ENCODE measurements at regions not wholly inside any gene's neighbourhood (a gene's known extent, or its start where the extent isn't known, plus 50 kb on each side); places are given as distances from the start of the nearest gene placed in this dataset.

GRCh38 chr11:19597206-19597605 lies 115.4 kb upstream of the NAV2 start:
- no peak for DNase-seq
- Histone ChIP-seq H3K27me3 (ENCODE audit: control insufficient read depth, insufficient read depth, low read length) (peaks cover 6% of the 10 kb centered on the region), H3K4me1 (ENCODE audit: control insufficient read depth, insufficient read depth, low read length) (no peaks in the 10 kb centered on the region), H3K9me3 (ENCODE audit: control insufficient read depth, low read depth, low read length) (no peaks in the 10 kb centered on the region), H3K27ac (ENCODE audit: low read length) (no peak overlapping the region), H3K4me3 (ENCODE audit: low read length) (no peak overlapping the region), H3K36me3 (ENCODE audit: control insufficient read depth, insufficient read depth, low read length) (no peaks in the 10 kb centered on the region)
- WGBS (ENCODE audit: insufficient coverage, low lambda C conversion rate) = no CpG with 5 or more reads among the region's 1 CpG

DNA sequence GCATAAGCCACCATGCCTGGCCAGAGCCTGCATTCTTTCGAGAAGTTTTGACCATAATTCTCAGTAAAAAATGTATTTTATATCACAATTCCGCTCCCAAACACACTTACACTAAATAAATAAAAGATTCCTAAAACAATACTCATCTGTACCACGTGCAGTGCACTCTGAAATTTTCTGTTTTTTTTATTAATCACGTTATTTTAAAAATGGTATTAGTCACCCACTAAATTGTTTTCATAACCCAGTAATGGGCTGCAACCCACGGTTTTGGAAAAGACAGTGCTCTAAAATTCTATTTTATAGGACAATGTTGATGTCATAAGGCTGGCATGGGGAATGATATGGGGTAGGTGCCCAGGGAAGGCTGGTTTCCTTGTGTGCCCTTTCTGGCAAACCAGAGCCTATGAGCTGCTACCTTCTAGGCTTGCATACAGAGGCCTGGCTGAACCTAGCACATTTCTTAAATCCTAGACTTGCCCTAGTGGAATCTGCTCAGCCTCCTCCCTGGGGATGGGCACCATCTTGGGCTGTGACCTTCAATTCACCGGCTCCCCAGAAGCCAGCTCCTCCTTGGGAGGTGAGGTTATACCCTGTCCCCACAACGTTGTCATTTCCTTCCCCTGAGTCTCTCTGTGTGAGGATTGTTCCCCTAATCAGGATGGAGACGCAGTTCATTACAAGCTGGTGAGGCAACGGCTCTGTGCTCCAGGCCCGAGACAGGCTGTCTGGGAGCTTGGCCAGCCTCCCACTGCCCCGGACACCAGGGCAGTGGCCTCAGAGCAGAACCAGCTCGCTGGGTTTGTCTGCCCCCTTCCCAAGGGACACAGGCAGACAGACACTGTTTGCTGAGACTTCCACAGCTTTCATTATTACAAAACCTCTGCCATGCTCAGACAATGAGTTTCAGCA lies 116.5 kb upstream of the NAV2 start:
- Histone ChIP-seq H3K27ac (ENCODE audit: low read length) (no peak overlapping the region), H3K36me3 (ENCODE audit: control insufficient read depth, insufficient read depth, low read length) (no peaks in the 10 kb centered on the region), H3K9me3 (ENCODE audit: control insufficient read depth, low read depth, low read length) (no peaks in the 10 kb centered on the region), H3K4me1 (ENCODE audit: control insufficient read depth, insufficient read depth, low read length) (no peaks in the 10 kb centered on the region), H3K27me3 (ENCODE audit: control insufficient read depth, insufficient read depth, low read length) (peaks cover 4% of the 10 kb centered on the region), H3K4me3 (ENCODE audit: low read length) (no peak overlapping the region)
- DNase-seq = no peak
- WGBS (ENCODE audit: insufficient coverage, low lambda C conversion rate) = 72% methylated on average over 3 of the region's 12 CpGs

- Histone ChIP-seq H3K9me3 (ENCODE audit: control insufficient read depth, low read depth, low read length) (no peaks in the 10 kb centered on the region), H3K27ac (ENCODE audit: low read length) (no peak overlapping the region), H3K36me3 (ENCODE audit: control insufficient read depth, insufficient read depth, low read length) (no peaks in the 10 kb centered on the region), H3K27me3 (ENCODE audit: control insufficient read depth, insufficient read depth, low read length) (peaks cover 4% of the 10 kb centered on the region), H3K4me3 (ENCODE audit: low read length) (no peak overlapping the region), H3K4me1 (ENCODE audit: control insufficient read depth, insufficient read depth, low read length) (no peaks in the 10 kb centered on the region)
- no peak for DNase-seq
- WGBS (ENCODE audit: insufficient coverage, low lambda C conversion rate) = no CpG with 5 or more reads among the region's 2 CpGs
Measured at GRCh38 chr11:19595499-19595839, 117.2 kb upstream of the NAV2 start.

DNA sequence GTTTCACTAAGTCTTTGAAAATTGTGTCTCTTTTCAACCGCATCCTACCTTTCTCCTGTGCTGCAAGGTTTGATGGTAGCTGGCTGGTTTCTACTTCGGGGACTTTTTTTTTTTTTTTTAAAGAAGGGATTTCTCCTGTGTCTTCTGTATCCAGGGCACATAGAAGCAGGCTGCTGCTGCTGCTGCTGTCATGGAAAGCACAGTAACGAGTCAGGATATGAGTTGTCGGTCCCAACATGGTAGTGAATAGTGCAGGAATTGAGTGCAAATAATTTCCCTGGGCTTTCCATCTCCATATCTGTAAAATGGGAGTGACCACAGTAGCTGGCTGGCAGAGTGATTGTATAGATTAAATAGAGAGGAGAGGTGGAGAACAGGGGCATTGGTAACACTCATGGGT lies 118.3 kb upstream of the NAV2 start:
- Histone ChIP-seq H3K4me1 (ENCODE audit: control insufficient read depth, insufficient read depth, low read length) (no peaks in the 10 kb centered on the region), H3K36me3 (ENCODE audit: control insufficient read depth, insufficient read depth, low read length) (no peaks in the 10 kb centered on the region), H3K4me3 (ENCODE audit: low read length) (no peak overlapping the region), H3K27me3 (ENCODE audit: control insufficient read depth, insufficient read depth, low read length) (peaks cover 3% of the 10 kb centered on the region), H3K27ac (ENCODE audit: low read length) (no peak overlapping the region), H3K9me3 (ENCODE audit: control insufficient read depth, low read depth, low read length) (no peaks in the 10 kb centered on the region)
- WGBS (ENCODE audit: insufficient coverage, low lambda C conversion rate) = no CpG with 5 or more reads among the region's 4 CpGs
- no peak for DNase-seq

DNA sequence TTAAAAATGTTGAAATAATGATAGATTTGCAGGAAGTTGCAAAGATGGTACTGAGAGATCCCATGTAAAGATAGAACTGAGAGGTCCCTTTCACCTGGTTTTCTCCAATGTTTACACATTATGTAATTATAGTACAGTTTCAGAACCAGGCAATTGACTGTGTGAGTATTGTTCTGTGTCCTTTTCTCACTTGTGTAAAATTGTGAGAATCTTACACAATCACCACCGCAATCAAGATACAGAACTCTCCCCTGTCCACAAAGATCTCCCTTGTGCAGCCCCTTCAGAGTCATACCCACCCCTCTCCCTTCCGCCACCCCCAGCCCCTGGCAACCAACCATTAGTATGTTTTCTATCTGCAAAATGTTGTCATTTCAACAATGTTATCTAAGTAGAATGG lies 119.8 kb upstream of the NAV2 start:
- Histone ChIP-seq H3K4me1 (ENCODE audit: control insufficient read depth, insufficient read depth, low read length) (no peaks in the 10 kb centered on the region), H3K27me3 (ENCODE audit: control insufficient read depth, insufficient read depth, low read length) (peaks cover 3% of the 10 kb centered on the region), H3K36me3 (ENCODE audit: control insufficient read depth, insufficient read depth, low read length) (no peaks in the 10 kb centered on the region), H3K27ac (ENCODE audit: low read length) (no peak overlapping the region), H3K4me3 (ENCODE audit: low read length) (no peak overlapping the region), H3K9me3 (ENCODE audit: control insufficient read depth, low read depth, low read length) (no peaks in the 10 kb centered on the region)
- no peak for DNase-seq
- 20% methylated on average over 1 of the region's 2 CpGs for WGBS (ENCODE audit: insufficient coverage, low lambda C conversion rate)

- no peak for DNase-seq
- peaks cover 3% of the 10 kb centered on the region for H3K27me3 ChIP-seq (ENCODE audit: control insufficient read depth, insufficient read depth, low read length)
- H3K9me3 ChIP-seq (ENCODE audit: control insufficient read depth, low read depth, low read length) = no peaks in the 10 kb centered on the region
- WGBS (ENCODE audit: insufficient coverage, low lambda C conversion rate) = 60% methylated on average over 1 of the region's 10 CpGs
- H3K36me3 ChIP-seq (ENCODE audit: control insufficient read depth, insufficient read depth, low read length) = no peaks in the 10 kb centered on the region
- no peaks in the 10 kb centered on the region for H3K4me1 ChIP-seq (ENCODE audit: control insufficient read depth, insufficient read depth, low read length)
- H3K27ac ChIP-seq (ENCODE audit: low read length) = no peak overlapping the region
- no peak overlapping the region for H3K4me3 ChIP-seq (ENCODE audit: low read length)
Measured at GRCh38 chr11:19589567-19590260, 122.9 kb upstream of the NAV2 start.

DNA sequence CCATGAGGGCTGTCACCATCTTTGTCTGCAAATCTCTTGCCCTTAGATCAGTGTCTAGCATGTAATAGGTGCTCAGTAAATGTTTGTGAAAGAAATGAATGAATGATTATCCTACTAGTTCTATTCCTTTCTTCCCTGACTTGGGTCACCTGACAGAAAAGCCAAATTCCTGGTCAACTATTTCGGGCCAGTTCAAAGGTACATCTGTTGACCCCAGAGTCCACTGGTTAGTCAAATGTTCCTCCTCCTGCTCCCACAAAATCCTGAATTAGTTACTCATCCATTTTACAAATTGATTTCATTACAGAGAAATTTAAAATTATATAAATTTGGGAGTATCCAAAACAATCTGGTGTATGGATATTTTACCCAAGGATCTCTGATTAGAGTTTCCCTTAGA lies 124.7 kb upstream of the NAV2 start:
- H3K36me3 ChIP-seq (ENCODE audit: control insufficient read depth, insufficient read depth, low read length) = no peaks in the 10 kb centered on the region

GRCh38 chr11:19580646-19581045 lies 132.0 kb upstream of the NAV2 start:
- no peaks in the 10 kb centered on the region for H3K27me3 ChIP-seq (ENCODE audit: control insufficient read depth, insufficient read depth, low read length)
- no peak for DNase-seq
- WGBS (ENCODE audit: insufficient coverage, low lambda C conversion rate) = no CpG with 5 or more reads among the region's 1 CpG
- H3K27ac ChIP-seq (ENCODE audit: low read length) = no peak overlapping the region
- H3K4me3 ChIP-seq (ENCODE audit: low read length) = no peak overlapping the region
- peaks cover 4% of the 10 kb centered on the region for H3K4me1 ChIP-seq (ENCODE audit: control insufficient read depth, insufficient read depth, low read length)
- H3K9me3 ChIP-seq (ENCODE audit: control insufficient read depth, low read depth, low read length) = no peaks in the 10 kb centered on the region
- no peaks in the 10 kb centered on the region for H3K36me3 ChIP-seq (ENCODE audit: control insufficient read depth, insufficient read depth, low read length)

More for the DNA sequence above, 124.7 kb upstream of the NAV2 start:
- DNase-seq = no peak
- Histone ChIP-seq H3K9me3 (ENCODE audit: control insufficient read depth, low read depth, low read length) (no peaks in the 10 kb centered on the region), H3K4me3 (ENCODE audit: low read length) (no peak overlapping the region), H3K27ac (ENCODE audit: low read length) (no peak overlapping the region), H3K4me1 (ENCODE audit: control insufficient read depth, insufficient read depth, low read length) (no peaks in the 10 kb centered on the region), H3K27me3 (ENCODE audit: control insufficient read depth, insufficient read depth, low read length) (peaks cover 3% of the 10 kb centered on the region)
- no CpG with 5 or more reads among the region's 1 CpG for WGBS (ENCODE audit: insufficient coverage, low lambda C conversion rate)

GRCh38 chr11:19579957-19580356 lies 132.7 kb upstream of the NAV2 start:
- H3K27me3 ChIP-seq (ENCODE audit: control insufficient read depth, insufficient read depth, low read length) = no peaks in the 10 kb centered on the region
- H3K4me3 ChIP-seq (ENCODE audit: low read length) = no peak overlapping the region
- no peak for DNase-seq
- H3K27ac ChIP-seq (ENCODE audit: low read length) = no peak overlapping the region
- H3K9me3 ChIP-seq (ENCODE audit: control insufficient read depth, low read depth, low read length) = no peaks in the 10 kb centered on the region
- H3K36me3 ChIP-seq (ENCODE audit: control insufficient read depth, insufficient read depth, low read length) = no peaks in the 10 kb centered on the region
- peaks cover 4% of the 10 kb centered on the region for H3K4me1 ChIP-seq (ENCODE audit: control insufficient read depth, insufficient read depth, low read length)
- WGBS (ENCODE audit: insufficient coverage, low lambda C conversion rate) = 100% methylated on average over 1 of the region's 5 CpGs

GRCh38 chr11:19578871-19579270 lies 133.8 kb upstream of the NAV2 start:
- H3K36me3 ChIP-seq (ENCODE audit: control insufficient read depth, insufficient read depth, low read length) = no peaks in the 10 kb centered on the region
- peak overlapping the region; percentile 79 for H3K27ac ChIP-seq (ENCODE audit: low read length)
- whole genome bisulfite sequencing (ENCODE audit: insufficient coverage, low lambda C conversion rate) = no CpG with 5 or more reads among the region's 2 CpGs
- peaks cover 4% of the 10 kb centered on the region for H3K4me1 ChIP-seq (ENCODE audit: control insufficient read depth, insufficient read depth, low read length)
- DNase-seq = no peak
- H3K4me3 ChIP-seq (ENCODE audit: low read length) = no peak overlapping the region
- H3K27me3 ChIP-seq (ENCODE audit: control insufficient read depth, insufficient read depth, low read length) = no peaks in the 10 kb centered on the region
- H3K9me3 ChIP-seq (ENCODE audit: control insufficient read depth, low read depth, low read length) = no peaks in the 10 kb centered on the region

All from large intestine (tissue), 3 donors.